Mesenchymal stem cell (in vitro differentiated cells and primary cell): ENCODE measurements at regions not wholly inside any gene's neighbourhood (a gene's known extent, or its start where the extent isn't known, plus 50 kb on each side); places are given as distances from the start of the nearest gene placed in this dataset.

Experiments used
- DNase-seq: peaks from one replicate; pipeline ENCODE4 v3.0.0-alpha.2; 2013
- H2AFZ ChIP-seq: one replicate; pipeline ENCODE4 v1.6.1; 2013; ENCODE audit warnings: low read depth, mild to moderate bottlenecking, control low read depth, inconsistent platforms, low read length, moderate library complexity
- H2AK5ac ChIP-seq: 2 replicates; pipeline ENCODE4 v1.6.1; 2013; ENCODE audit warnings: low read length, moderate library complexity, mild to moderate bottlenecking, inconsistent platforms; ENCODE audit not compliant: severe bottlenecking
- H2BK120ac ChIP-seq: one replicate; pipeline ENCODE4 v1.6.1; 2013; ENCODE audit warnings: low read depth, mild to moderate bottlenecking, inconsistent platforms, low read length, moderate library complexity
- H2BK12ac ChIP-seq, 2 experiments: one replicate each; pipeline ENCODE4 v1.6.1; 2013; ENCODE audit warnings: inconsistent platforms in 2 of 2, low read length in 2 of 2, mild to moderate bottlenecking in 2 of 2, moderate library complexity in 2 of 2, control low read depth in 1 of 2
- H2BK15ac ChIP-seq: one replicate; pipeline ENCODE4 v1.6.1; 2013; ENCODE audit warnings: mild to moderate bottlenecking, low read depth, inconsistent platforms; ENCODE audit not compliant: poor library complexity, severe bottlenecking
- H2BK5ac ChIP-seq: 2 replicates; pipeline ENCODE4 v1.6.1; 2013; ENCODE audit warnings: low read depth, mild to moderate bottlenecking, low read length, control low read depth, inconsistent platforms; ENCODE audit not compliant: poor library complexity, severe bottlenecking
- H3K14ac ChIP-seq, 2 experiments: one replicate each; pipeline ENCODE4 v1.6.1; 2013; ENCODE audit warnings: inconsistent platforms in 2 of 2, low read length in 2 of 2, control low read depth in 1 of 2, mild to moderate bottlenecking in 1 of 2, moderate library complexity in 1 of 2
- H3K18ac ChIP-seq, 2 experiments: one replicate each; pipeline ENCODE4 v1.6.1; 2013; ENCODE audit warnings: inconsistent platforms in 2 of 2, low read length in 2 of 2, control low read depth in 1 of 2, low read depth in 1 of 2, mild to moderate bottlenecking in 1 of 2
- H3K23ac ChIP-seq, 2 experiments: one replicate each; pipeline ENCODE4 v1.6.1; 2013; ENCODE audit warnings: inconsistent platforms in 2 of 2, low read length in 2 of 2, mild to moderate bottlenecking in 2 of 2, moderate library complexity in 2 of 2, control low read depth in 1 of 2
- H3K27ac ChIP-seq: 2 replicates; pipeline ENCODE4 v1.5.1; 2013; ENCODE audit warnings: mild to moderate bottlenecking, moderate library complexity, low read length, control low read depth, inconsistent platforms; ENCODE audit not compliant: poor library complexity, severe bottlenecking
- H3K27me3 ChIP-seq, 2 experiments: 2 replicates each; pipeline versions ENCODE4 v1.6.1 to v1.7.0; 2013; ENCODE audit warnings: low read length in 2 of 2, mild to moderate bottlenecking in 2 of 2, moderate library complexity in 2 of 2, control low read depth in 1 of 2, inconsistent platforms in 1 of 2; ENCODE audit not compliant: control insufficient read depth in 1 of 2, insufficient read depth in 1 of 2
- H3K36me3 ChIP-seq, 2 experiments: 2 replicates each; pipeline versions ENCODE4 v1.6.1 to v1.7.0; 2013; ENCODE audit warnings: low read length in 2 of 2, control low read depth in 1 of 2, inconsistent platforms in 1 of 2, low read depth in 1 of 2, mild to moderate bottlenecking in 1 of 2; ENCODE audit not compliant: insufficient read depth in 2 of 2, control insufficient read depth in 1 of 2
- H3K4ac ChIP-seq, 2 experiments: one replicate each; pipeline ENCODE4 v1.6.1; 2013; ENCODE audit warnings: inconsistent platforms in 2 of 2, low read length in 2 of 2, mild to moderate bottlenecking in 2 of 2, moderate library complexity in 2 of 2, control low read depth in 1 of 2, low read depth in 1 of 2
- H3K4me1 ChIP-seq: 2 replicates; pipeline ENCODE4 v1.6.1; 2013; ENCODE audit warnings: low read depth, low read length, control low read depth; ENCODE audit not compliant: control insufficient read depth, insufficient read depth
- H3K4me2 ChIP-seq: 2 replicates; pipeline ENCODE4 v1.6.1; 2013; ENCODE audit warnings: low read length, mild to moderate bottlenecking, inconsistent platforms; ENCODE audit not compliant: poor library complexity, severe bottlenecking
- H3K4me3 ChIP-seq, 2 experiments: 2 replicates each; pipeline versions ENCODE4 v1.5.1 to v1.7.0; 2013; ENCODE audit warnings: low read length in 2 of 2, mild to moderate bottlenecking in 2 of 2, control low read depth in 1 of 2, low read depth in 1 of 2; ENCODE audit not compliant: insufficient read depth in 1 of 2
- H3K79me1 ChIP-seq: replicated peaks from 2 replicates; pipeline ENCODE4 v1.6.1; 2013; ENCODE audit warnings: mild to moderate bottlenecking, control low read depth, low read length, inconsistent platforms; ENCODE audit not compliant: poor library complexity, severe bottlenecking
- H3K9ac ChIP-seq: 2 replicates; pipeline ENCODE4 v1.7.0; 2013; ENCODE audit warnings: mild to moderate bottlenecking, low read length, moderate library complexity
- H3K9me3 ChIP-seq: 2 replicates; pipeline ENCODE4 v1.7.0; 2013; ENCODE audit warnings: mild to moderate bottlenecking, low read length; ENCODE audit not compliant: control insufficient read depth
- H4K8ac ChIP-seq: one replicate; pipeline ENCODE4 v1.6.1; 2013; ENCODE audit warnings: inconsistent platforms, mild to moderate bottlenecking, low read length, moderate library complexity
- H4K91ac ChIP-seq: one replicate; pipeline ENCODE4 v1.6.1; 2013; ENCODE audit warnings: mild to moderate bottlenecking, low read length, inconsistent platforms
- WGBS: methylation state at CpG from one replicate; pipeline ENCODE4 v1.1.7; 2013; ENCODE audit warnings: mixed read lengths; 5-methylcytosine and 5-hydroxymethylcytosine counted together

DNA sequence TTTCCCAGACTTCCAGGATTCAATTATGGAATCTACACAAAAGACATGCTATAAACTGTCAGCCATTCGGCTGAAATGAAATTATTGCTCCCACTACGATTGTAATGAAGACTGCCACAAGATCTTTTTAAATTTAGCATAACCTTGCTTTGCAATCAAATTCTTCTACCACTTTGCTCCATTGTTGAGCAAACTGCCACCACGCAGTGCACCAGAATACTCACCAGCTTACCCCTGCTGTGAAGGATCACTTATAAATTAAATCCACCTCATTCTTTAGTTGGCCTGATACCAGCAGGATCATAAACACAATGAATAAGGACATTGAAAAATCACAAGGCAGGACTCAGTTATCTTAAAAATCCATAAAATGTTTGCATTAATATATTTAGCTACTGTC lies 116.4 kb upstream of the PRNP start:
- Histone ChIP-seq H2AFZ (no peak overlapping the region), H3K18ac (no peak overlapping the region), H3K27me3 (peaks cover under 1 to 12% of the 10 kb centered on the region in 2 experiments), H3K79me1 (no peaks in the 10 kb centered on the region), H3K4me1 (no peaks in the 10 kb centered on the region), H4K8ac (no peak overlapping the region), H3K23ac (no peak overlapping the region), H3K14ac (no peak overlapping the region), H2AK5ac (no peak overlapping the region), H2BK5ac (no peak overlapping the region), H3K4me3 (no peak overlapping the region), H3K4ac (no peak overlapping the region), H3K9me3 (peaks cover under 1% of the 10 kb centered on the region), H3K9ac (no peak overlapping the region), H2BK120ac (no peak overlapping the region), H2BK12ac (no peak overlapping the region), H3K4me2 (no peak overlapping the region), H3K27ac (no peak overlapping the region), H2BK15ac (no peak overlapping the region), H4K91ac (no peak overlapping the region), H3K36me3 (no peaks in the 10 kb centered on the region)
- 71% methylated on average over 3 of the region's 3 CpGs for WGBS
- DNase-seq = no peak

DNA sequence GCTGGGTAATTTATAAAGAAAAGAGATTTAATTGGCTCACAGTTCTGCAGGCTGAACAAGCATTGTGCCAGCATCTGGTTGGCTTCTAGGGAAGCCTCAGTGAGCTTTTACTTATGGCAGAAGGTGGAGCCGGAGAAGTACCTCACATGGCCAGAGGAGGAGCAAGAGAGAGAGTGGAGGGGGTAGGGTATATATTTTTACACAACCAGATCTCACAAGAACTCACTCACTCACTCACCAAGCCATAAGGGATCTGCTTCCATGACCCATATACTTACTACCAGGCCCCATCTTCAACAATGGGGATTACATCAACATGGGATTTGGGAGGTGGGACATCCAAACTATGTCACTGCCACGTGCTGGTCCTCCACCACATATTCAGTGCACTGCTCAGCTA lies 117.2 kb upstream of the PRNP start:
- DNase-seq = no peak
- peaks cover 8 to 12% of the 10 kb centered on the region in 2 experiments for H3K27me3 ChIP-seq
- H3K4ac ChIP-seq = no peak overlapping the region
- no peaks in the 10 kb centered on the region for H3K4me1 ChIP-seq
- no peaks in the 10 kb centered on the region for H3K79me1 ChIP-seq
- H2BK120ac ChIP-seq = no peak overlapping the region
- no peak overlapping the region for H2AK5ac ChIP-seq
- no peak overlapping the region for H3K23ac ChIP-seq
- H3K4me2 ChIP-seq = no peak overlapping the region
- 57% methylated on average over 1 of the region's 2 CpGs for WGBS
- H3K27ac ChIP-seq = no peak overlapping the region
- H4K8ac ChIP-seq = no peak overlapping the region
- H2BK12ac ChIP-seq = no peak overlapping the region
- H3K18ac ChIP-seq = no peak overlapping the region
- no peak overlapping the region for H3K4me3 ChIP-seq
- no peaks in the 10 kb centered on the region for H3K36me3 ChIP-seq
- no peak overlapping the region for H2BK5ac ChIP-seq
- no peak overlapping the region for H3K9ac ChIP-seq
- H3K14ac ChIP-seq = no peak overlapping the region
- no peak overlapping the region for H2BK15ac ChIP-seq
- H4K91ac ChIP-seq = no peak overlapping the region
- no peak overlapping the region for H2AFZ ChIP-seq
- peaks cover 2% of the 10 kb centered on the region for H3K9me3 ChIP-seq

DNA sequence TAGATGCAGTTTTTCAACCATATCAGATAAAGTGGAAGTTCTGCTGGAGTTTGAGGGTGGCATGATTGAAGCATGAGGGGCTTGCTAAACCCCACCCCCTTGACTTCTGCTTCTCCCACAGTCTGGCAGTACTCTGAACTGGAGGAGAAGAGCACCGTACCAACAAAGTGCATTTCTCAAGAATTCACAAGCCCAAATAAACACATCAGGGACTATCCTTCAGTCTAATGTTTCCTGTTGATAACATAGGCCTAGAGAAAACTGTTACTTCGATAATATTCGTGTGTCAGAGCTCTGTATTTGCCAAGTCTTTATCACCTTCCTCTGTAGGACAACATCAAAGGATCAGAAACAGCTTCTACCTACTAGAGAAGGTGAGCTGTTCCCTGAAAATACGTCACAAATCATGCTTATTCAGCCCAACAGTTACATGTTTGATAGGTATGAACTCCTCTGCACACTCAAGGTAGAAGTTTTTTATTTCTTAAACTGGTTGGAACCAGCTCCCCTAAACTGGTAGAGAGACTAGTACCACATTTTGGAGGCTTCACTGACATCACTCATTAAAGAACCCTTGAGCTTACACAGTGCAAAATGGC lies 117.8 kb upstream of the PRNP start:
- Histone ChIP-seq H2AFZ (no peak overlapping the region), H3K9ac (no peak overlapping the region), H2BK15ac (no peak overlapping the region), H3K18ac (no peak overlapping the region), H3K4me2 (no peak overlapping the region), H2BK120ac (no peak overlapping the region), H3K4me1 (no peaks in the 10 kb centered on the region), H2AK5ac (no peak overlapping the region), H3K27ac (no peak overlapping the region), H2BK12ac (no peak overlapping the region), H4K91ac (no peak overlapping the region), H3K4ac (no peak overlapping the region), H3K9me3 (peaks cover 2% of the 10 kb centered on the region), H4K8ac (no peak overlapping the region), H3K23ac (no peak overlapping the region), H2BK5ac (no peak overlapping the region), H3K79me1 (no peaks in the 10 kb centered on the region), H3K14ac (no peak overlapping the region), H3K36me3 (no peaks in the 10 kb centered on the region), H3K27me3 (peaks cover 12% of the 10 kb centered on the region in 2 experiments), H3K4me3 (no peak overlapping the region)
- WGBS = 84% methylated on average over 3 of the region's 4 CpGs
- DNase-seq = no peak

GRCh38 chr20:4567170-4567569 lies 119.1 kb upstream of the PRNP start:
- Histone ChIP-seq H3K9me3 (peaks cover 2% of the 10 kb centered on the region), H4K8ac (no peak overlapping the region), H2BK120ac (no peak overlapping the region), H3K4me3 (no peak overlapping the region), H3K18ac (no peak overlapping the region), H3K79me1 (no peaks in the 10 kb centered on the region), H3K27me3 (peaks cover 12 to 14% of the 10 kb centered on the region in 2 experiments), H3K4ac (no peak overlapping the region), H3K23ac (no peak overlapping the region), H3K27ac (no peak overlapping the region), H3K4me1 (no peaks in the 10 kb centered on the region), H2AFZ (no peak overlapping the region), H2AK5ac (no peak overlapping the region), H2BK12ac (no peak overlapping the region), H2BK15ac (no peak overlapping the region), H3K4me2 (no peak overlapping the region), H3K9ac (no peak overlapping the region), H2BK5ac (no peak overlapping the region), H3K14ac (no peak overlapping the region), H4K91ac (no peak overlapping the region), H3K36me3 (no peaks in the 10 kb centered on the region)
- WGBS = no CpG with 5 or more reads among the region's 2 CpGs
- DNase-seq = no peak
